Keratinocyte (primary cell): ENCODE measurements at regions not wholly inside any gene's neighbourhood (a gene's known extent, or its start where the extent isn't known, plus 50 kb on each side); places are given as distances from the start of the nearest gene placed in this dataset.

Experiments
- DNase-seq: peaks from one replicate; pipeline ENCODE4 v3.0.0-alpha.2; 2011; ENCODE audit warnings: low read depth, missing footprints, low spot score
- FAIRE-seq: peaks from 2 replicates; lab custom pipeline; 2011; peaks lifted over from hg19 to GRCh38; lab: Jason Lieb, UNC
- H2AFZ ChIP-seq: 2 replicates; pipeline ENCODE4 v1.6.0; 2012; ENCODE audit warnings: low read length, control low read depth, inconsistent platforms; ENCODE audit not compliant: control insufficient read depth
- H3K27ac ChIP-seq: 2 replicates; pipeline ENCODE4 v1.5.1; 2011; ENCODE audit warnings: low read length; ENCODE audit not compliant: control insufficient read depth, insufficient read depth
- H3K27me3 ChIP-seq: 3 replicates; pipeline ENCODE4 v1.6.0; 2011; ENCODE audit warnings: low read length; ENCODE audit not compliant: control insufficient read depth, insufficient read depth; ENCODE audit errors: extremely low read depth
- H3K36me3 ChIP-seq, 2 experiments: 2 replicates in 1 of 2; 3 replicates in 1 of 2; pipeline ENCODE4 v1.5.1; 2011; ENCODE audit warnings: low read length in 2 of 2, mild to moderate bottlenecking in 1 of 2; ENCODE audit not compliant: control insufficient read depth in 2 of 2, insufficient read depth in 2 of 2; ENCODE audit errors: extremely low read depth in 1 of 2
- H3K4me1 ChIP-seq: 3 replicates; pipeline ENCODE4 v1.5.1; 2011; ENCODE audit warnings: low read length; ENCODE audit not compliant: control insufficient read depth, insufficient read depth; ENCODE audit errors: extremely low read depth
- H3K4me2 ChIP-seq: 3 replicates; pipeline ENCODE4 v1.6.0; 2011; ENCODE audit warnings: low read depth, low read length; ENCODE audit not compliant: control insufficient read depth, insufficient read depth; ENCODE audit errors: extremely low read depth
- H3K4me3 ChIP-seq, 3 experiments: fragments of 200-600 bp in 1 of 3; sonication (generic) in 1 of 3; 2 replicates in 2 of 3; 3 replicates in 1 of 3; pipeline ENCODE4 v1.5.1; 2011 to 2016; ENCODE audit warnings: low read length in 3 of 3, mild to moderate bottlenecking in 3 of 3, control low read depth in 2 of 3, inconsistent platforms in 1 of 3, low read depth in 1 of 3, mixed read lengths in 1 of 3, mixed run types in 1 of 3, moderate library complexity in 1 of 3; ENCODE audit not compliant: control insufficient read depth in 2 of 3, insufficient read depth in 2 of 3; ENCODE audit errors: extremely low read depth in 1 of 3
- H3K79me2 ChIP-seq: 2 replicates; pipeline ENCODE4 v1.6.0; 2012; ENCODE audit warnings: low read length; ENCODE audit not compliant: control insufficient read depth, insufficient read depth
- H3K9ac ChIP-seq: 3 replicates; pipeline ENCODE4 v1.6.0; 2011; ENCODE audit warnings: low read length; ENCODE audit not compliant: control insufficient read depth, insufficient read depth; ENCODE audit errors: extremely low read depth
- H3K9me1 ChIP-seq: 3 replicates; pipeline ENCODE4 v1.6.0; 2011; ENCODE audit warnings: low read length; ENCODE audit not compliant: control insufficient read depth, insufficient read depth; ENCODE audit errors: extremely low read depth
- H3K9me3 ChIP-seq: 2 replicates; pipeline ENCODE4 v1.5.1; 2012; ENCODE audit warnings: low read depth, low read length; ENCODE audit not compliant: control insufficient read depth
- H4K20me1 ChIP-seq: 3 replicates; pipeline ENCODE4 v1.6.0; 2011; ENCODE audit warnings: low read length; ENCODE audit not compliant: control insufficient read depth, insufficient read depth; ENCODE audit errors: extremely low read depth
- CTCF ChIP-seq, 3 experiments: IDR thresholded peaks in 1 of 3; conservative IDR thresholded peaks in 1 of 3; optimal IDR thresholded peaks in 1 of 3; 2 replicates in 2 of 3; 3 replicates in 1 of 3; pipeline versions ENCODE3 to v1.5.1; 2011; ENCODE audit warnings: low read length in 3 of 3, mild to moderate bottlenecking in 3 of 3, moderate library complexity in 2 of 3, control low read depth in 1 of 3, inconsistent platforms in 1 of 3; ENCODE audit not compliant: insufficient read depth in 2 of 3; ENCODE audit errors: extremely low read depth in 1 of 3
- EZH2 ChIP-seq: IDR thresholded peaks from one replicate; pipeline ENCODE4 v1.6.1; 2012; ENCODE audit warnings: inconsistent platforms, mild to moderate bottlenecking, low read length, moderate library complexity
- dilution Hi-C: fragments of 300-500 bp; cut with MboI; formaldehyde crosslinking; loops from one replicate; pipeline ENCODE4 v1.7.0; 2020; ENCODE audit warnings: low sequenced_read_pairs; ENCODE audit not compliant: extremely low pct_ligation_motif_present

DNA sequence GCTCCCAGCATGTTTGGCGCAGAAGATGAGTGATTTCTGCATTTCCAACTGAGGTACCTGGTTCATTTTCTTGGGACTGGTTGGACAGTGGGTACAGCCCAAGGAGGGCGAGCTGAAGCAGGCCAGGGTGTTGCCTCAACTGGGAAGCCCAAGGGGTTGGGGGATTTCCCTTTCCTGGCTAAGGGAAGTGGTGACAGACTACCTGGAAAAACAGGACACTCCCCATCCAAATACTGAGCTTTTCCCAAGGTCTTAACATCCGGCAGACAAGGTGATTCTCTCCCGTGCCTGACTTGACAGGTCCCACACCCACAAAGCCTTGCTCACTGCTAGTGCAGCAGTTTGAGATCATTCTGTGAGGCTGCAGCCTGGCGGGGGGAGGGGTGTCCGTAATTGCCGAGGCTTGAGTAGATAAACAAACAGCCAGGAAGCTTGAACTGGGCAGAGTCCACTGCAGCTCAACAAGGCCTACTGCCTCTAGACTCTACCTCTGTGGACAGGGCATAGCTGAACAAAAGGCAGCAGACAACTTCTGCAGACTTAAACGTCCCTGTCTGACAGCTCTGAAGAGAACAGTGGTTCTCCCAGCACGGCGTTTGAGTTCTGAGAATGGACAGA lies 307.7 kb upstream of the ARSJ start:
- peaks cover 2% of the 10 kb centered on the region for H3K9me3 ChIP-seq
- no peak overlapping the region for H3K27ac ChIP-seq
- H3K79me2 ChIP-seq = no peaks in the 10 kb centered on the region
- TF ChIP-seq EZH2 (no peak), CTCF (optimal IDR thresholded peaks at IDR 0.05 in 1 of 3, IDR thresholded peaks at IDR 0.05 in 1 of 3, conservative IDR thresholded peaks at IDR 0.05 in 1 of 3; ENCODE audit: extremely low read depth in 1 of 3, insufficient read depth in 2 of 3, low read length in 3 of 3) (no peak)
- no peak overlapping the region for H3K4me2 ChIP-seq
- dilution Hi-C loops = no loop called here
- no peaks in the 10 kb centered on the region for H3K36me3 ChIP-seq
- no peaks in the 10 kb centered on the region for H3K27me3 ChIP-seq
- H3K4me3 ChIP-seq = no peak overlapping the region
- no peak overlapping the region for H3K9ac ChIP-seq
- no peaks in the 10 kb centered on the region for H3K4me1 ChIP-seq
- H4K20me1 ChIP-seq = no peaks in the 10 kb centered on the region
- DNase-seq (no peak), FAIRE-seq (peak; percentile 39)
- peak overlapping the region; percentile 19 for H2AFZ ChIP-seq
- H3K9me1 ChIP-seq = no peaks in the 10 kb centered on the region

DNA sequence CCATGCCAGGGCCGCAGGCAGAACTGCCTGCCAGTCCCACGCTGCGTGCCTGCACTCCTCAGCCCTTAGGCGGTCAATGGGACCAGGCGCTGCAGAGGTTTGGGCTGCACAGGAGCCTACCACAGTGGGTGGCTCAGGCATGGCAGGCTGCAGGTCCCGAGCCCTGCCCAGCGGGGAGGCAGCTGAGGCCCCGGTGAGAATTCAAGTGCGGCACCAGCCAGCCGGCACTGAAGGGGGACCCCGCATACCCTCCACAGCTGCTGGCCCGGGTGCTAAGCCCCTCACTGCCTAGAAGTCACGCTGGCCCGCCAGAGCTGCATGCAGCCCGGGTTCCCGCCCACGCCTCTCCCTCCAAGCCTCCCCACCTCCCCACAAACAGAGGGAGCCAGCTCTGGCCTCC lies 302.5 kb upstream of the UGT8 start:
- DNase-seq = no peak
- no peaks in the 10 kb centered on the region for H3K27me3 ChIP-seq
- TF ChIP-seq EZH2 (no peak), CTCF (optimal IDR thresholded peaks at IDR 0.05 in 1 of 3, IDR thresholded peaks at IDR 0.05 in 1 of 3, conservative IDR thresholded peaks at IDR 0.05 in 1 of 3; ENCODE audit: extremely low read depth in 1 of 3, insufficient read depth in 2 of 3, low read length in 3 of 3) (no peak)
- no peak overlapping the region for H2AFZ ChIP-seq
- no peak for FAIRE-seq
- H4K20me1 ChIP-seq = no peaks in the 10 kb centered on the region
- no peaks in the 10 kb centered on the region for H3K9me1 ChIP-seq
- no peaks in the 10 kb centered on the region for H3K4me1 ChIP-seq
- no peak overlapping the region for H3K27ac ChIP-seq
- H3K79me2 ChIP-seq = no peaks in the 10 kb centered on the region
- H3K4me3 ChIP-seq = no peak overlapping the region
- no peaks in the 10 kb centered on the region for H3K9me3 ChIP-seq
- H3K9ac ChIP-seq = no peak overlapping the region
- dilution Hi-C loops = no loop called here
- H3K4me2 ChIP-seq = no peak overlapping the region
- no peaks in the 10 kb centered on the region for H3K36me3 ChIP-seq
